GM19043 (cell line): ENCODE measurements at regions not wholly inside any gene's neighbourhood (a gene's known extent, or its start where the extent isn't known, plus 50 kb on each side); places are given as distances from the start of the nearest gene placed in this dataset.

Experiments used
- ATAC-seq: cut with Tn5 transposase; IDR thresholded peaks from one replicate; pipeline ENCODE4 v1.9.1; 2021; ENCODE audit warnings: low read depth; ENCODE audit not compliant: unreplicated experiment

DNA sequence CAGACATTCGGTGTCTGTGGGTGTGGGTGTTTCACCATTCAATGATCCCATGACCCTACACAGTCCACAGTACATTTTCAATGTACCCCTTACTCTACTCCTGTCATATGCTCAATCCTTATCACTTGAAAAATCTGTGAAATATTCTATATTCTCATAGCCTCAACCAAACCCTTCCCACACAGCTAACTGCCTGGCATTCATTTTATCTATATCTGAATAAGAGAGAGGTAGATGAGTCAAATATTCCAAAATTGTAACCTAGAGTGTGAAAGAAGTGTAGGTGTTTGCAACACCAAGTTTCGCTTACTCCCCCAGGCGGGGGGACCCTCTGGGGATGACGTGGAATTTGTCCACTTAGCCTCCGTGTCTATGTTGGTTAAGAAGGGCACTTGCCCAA lies 354.8 kb downstream of the ETS1 start:
- ATAC-seq, result no peak

DNA sequence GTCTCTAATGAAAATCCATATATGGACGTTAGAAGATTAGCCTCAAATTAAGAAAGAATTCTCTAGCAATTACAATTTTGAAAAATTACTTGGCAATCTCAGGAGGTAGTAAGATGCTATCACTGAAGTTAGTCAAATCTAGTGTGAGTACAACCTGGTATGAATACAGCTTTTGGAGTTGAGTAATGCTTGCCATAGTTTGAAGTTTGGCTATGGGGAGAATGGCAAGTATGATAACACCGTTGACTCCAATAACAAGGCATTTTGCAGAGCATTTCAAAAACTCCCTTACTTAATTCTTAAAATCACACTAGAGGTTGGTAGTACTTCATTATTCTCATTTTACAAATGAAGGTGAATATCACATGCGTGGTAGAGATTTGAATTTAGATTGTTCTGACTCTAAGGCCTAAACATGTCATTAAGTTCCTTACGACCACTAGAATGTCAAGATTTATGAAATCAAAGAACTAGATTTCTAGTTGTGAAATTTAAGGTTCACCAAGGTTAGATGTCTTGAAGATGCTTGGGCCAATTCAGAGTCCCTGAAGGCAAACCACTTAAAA lies 355.4 kb downstream of the ETS1 start:
- ATAC-seq, result no peak

DNA sequence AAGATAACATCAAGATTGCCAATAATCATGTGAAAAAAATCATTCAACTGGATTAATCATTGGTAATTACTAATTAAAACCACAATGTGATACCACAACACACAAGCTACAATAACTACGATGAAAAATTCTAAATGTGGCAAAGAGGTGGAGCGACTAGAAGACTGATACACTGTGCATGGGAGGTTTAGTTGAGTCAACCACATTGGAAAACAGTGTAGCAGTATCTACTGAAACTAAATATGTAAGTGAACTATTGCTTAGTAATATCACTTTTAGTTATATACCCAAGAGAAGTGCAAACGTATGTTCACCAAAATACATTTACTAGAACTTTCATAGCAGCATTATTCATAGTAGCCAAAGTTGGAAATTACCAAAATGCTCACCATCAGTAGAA lies 359.9 kb downstream of the ETS1 start:
- no peak for ATAC-seq

DNA sequence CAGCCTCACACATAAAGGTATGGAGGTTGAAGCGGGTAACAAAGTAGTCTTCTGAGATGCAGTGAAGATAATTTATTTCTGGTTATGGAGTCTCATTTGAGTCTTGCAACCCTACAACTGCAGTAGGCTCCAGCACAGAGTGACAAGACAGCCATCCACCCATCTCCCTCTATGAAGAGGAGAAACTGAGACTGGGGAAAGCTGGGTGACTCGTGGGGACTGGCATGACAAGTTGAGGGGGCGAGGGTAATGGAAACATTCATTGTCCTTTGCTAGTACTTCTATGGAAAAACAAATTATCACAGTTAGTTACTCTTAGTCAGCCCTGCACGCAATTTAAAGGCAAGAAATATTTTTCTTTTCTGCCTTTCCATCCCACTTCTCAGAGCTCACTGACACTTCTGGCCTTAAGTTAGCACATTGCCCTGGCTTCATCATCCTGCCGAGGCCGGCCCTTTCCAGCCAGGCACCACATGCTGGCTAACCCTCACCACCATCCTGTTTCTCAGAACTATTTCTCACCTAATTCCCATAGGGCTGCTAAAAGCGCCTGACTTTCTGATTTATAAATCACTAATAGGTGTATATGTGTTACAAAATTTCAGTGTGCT lies 361.1 kb downstream of the ETS1 start:
- no peak for ATAC-seq

DNA sequence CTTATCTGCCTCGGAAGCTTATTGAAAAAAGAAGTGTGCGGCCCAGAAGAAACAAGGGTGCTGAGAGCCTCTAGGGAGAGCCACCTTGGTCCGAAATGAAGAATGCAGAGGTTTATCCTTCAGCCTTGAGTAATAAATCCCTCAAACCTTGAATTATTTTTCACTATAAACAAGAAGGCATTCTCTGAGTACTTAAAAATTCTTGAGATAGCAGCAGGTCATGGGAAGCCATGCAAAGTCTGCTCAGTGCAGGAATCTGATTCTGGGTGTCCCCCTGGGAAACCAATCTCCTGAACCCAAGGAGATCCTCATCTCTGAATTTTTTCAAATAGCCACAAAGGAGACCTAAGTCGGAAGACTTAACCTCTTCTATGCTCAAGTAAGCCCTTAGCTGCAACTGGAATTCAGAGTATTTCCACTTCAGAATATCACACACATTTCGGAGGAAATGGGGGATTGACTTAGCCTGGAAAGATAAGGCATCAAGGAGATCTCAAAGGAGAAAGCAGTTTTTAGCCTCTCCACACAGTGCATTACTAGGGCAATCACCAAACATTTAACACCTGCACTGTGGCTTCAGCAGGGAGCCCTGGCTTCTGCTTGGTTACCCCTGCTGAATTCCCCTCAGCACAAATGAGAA lies 365.0 kb downstream of the ETS1 start:
- no peak for ATAC-seq

DNA sequence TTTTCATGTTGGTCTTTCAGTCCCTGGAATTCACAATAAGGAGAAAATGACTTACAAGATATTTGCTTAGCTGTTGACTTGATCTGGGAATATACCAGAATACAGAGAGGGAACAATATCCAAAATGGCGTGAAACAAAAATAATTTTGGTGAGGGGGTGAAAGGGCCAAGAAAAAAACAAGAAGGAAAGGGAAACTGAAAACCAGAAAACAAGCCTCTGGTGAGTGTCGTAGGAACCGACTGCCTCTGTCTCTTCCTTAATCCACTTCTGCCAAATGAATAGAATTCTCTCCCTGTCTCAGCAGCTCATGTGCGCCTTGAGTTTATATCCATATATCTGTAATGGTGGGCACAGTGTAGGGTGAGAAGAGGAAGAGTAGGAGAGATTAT lies 367.6 kb downstream of the ETS1 start:
- ATAC-seq, result no peak

DNA sequence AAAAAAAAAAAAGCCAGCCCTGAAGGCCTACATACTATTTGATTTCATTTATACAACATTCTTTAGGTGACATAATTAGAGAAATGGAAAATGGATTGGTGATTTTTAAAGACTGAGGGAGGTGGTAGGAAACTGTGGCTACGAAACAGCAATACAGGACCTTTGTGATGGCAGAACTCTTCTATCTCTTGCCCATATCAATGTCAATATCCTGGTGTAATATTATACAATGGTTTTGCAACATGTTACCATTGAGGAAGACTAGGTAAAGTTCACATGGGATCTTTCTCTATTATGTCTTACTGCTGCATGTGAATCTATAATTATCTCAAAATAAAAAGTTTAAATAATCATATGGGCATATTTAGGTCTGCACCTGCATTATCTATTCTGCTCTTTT lies 371.2 kb downstream of the ETS1 start:
- ATAC-seq, result no peak

DNA sequence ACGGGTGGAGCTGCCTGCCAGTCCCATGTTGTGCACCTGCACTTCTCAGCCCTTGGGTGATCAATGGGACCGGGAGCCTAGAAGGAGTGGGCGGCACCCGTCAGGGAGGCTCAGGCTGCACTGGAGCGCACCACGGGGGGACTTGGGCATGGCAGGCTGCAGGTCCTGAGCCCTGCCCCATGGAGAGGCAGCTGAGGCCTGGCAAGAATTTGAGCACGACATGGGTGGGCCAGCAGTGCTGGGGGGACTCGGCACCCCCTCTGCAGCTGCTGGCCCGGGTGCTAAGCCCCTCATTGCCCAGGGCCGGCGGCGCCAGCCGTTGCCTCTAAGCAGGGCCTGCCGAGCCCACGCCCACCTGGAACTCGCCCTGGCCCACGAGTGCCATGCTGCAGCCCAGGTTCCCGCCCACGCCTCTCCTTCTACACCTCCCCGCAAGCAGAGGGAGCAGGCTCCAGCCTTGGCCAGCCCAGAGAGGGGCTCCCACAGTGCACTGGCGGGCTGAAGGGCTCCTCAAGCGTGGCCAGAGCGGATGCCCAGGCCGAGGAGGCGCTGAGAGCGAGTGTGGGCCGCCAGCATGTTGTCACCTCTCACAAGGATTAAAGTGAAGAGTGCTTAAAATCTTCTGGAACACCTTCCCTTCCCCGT lies 372.0 kb downstream of the ETS1 start:
- no peak for ATAC-seq

DNA sequence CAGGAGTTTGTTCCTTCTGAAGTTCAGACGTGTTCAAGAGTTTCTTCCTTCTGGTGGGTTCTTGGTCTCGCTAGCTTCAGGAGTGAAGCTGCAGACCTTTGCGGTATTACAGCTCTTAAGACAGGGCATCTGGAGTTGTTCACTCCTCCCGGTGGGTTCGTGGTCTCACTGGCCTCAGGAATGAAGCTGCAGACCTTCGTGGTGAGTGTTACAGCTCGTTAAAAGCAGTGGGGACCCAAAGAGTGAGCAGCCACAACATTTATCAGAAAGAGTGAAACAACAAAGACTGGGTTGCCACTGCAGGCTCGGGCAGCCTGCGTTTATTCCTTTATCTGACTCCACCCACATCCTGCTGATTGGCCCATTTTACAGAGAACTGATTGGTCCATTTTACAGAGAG lies 373.1 kb downstream of the ETS1 start:
- no peak for ATAC-seq

DNA sequence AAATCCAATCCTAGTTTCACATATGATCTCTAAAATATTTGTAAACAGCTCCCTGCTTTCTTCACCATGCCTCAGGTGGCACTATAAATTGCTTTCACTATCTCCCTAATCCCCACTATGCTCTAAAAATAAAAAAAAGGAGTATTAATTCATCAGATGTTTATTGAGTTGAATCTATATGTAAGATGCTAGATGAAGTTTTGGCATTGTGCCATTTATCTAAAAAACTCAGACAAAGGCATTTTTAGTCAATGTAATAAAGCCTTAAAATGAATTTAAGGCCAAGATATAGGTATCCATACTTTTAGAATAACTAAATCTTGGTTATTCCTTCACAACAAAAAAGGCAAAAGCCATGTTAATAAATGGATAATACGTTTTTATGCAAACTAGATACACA lies 373.9 kb downstream of the ETS1 start:
- ATAC-seq, result no peak

DNA sequence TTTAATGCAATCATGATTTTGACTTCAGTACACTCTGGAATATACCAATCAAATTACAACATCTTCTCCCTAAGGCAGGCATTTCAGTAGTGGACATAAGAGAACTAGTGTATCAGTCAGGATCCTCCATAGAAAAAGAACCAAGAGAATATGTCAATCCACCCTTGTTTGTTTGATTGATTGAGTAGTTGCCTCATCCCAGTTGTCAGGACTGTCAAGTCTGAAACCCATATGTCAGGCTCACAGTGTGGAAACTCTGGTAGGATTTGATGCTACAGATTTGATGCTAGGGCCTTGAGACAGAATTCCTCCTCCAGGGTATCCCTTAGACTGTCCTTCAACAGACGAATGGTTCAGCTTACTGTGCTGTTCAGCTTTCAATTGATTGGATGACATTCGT lies 375.0 kb downstream of the ETS1 start:
- no peak for ATAC-seq

DNA sequence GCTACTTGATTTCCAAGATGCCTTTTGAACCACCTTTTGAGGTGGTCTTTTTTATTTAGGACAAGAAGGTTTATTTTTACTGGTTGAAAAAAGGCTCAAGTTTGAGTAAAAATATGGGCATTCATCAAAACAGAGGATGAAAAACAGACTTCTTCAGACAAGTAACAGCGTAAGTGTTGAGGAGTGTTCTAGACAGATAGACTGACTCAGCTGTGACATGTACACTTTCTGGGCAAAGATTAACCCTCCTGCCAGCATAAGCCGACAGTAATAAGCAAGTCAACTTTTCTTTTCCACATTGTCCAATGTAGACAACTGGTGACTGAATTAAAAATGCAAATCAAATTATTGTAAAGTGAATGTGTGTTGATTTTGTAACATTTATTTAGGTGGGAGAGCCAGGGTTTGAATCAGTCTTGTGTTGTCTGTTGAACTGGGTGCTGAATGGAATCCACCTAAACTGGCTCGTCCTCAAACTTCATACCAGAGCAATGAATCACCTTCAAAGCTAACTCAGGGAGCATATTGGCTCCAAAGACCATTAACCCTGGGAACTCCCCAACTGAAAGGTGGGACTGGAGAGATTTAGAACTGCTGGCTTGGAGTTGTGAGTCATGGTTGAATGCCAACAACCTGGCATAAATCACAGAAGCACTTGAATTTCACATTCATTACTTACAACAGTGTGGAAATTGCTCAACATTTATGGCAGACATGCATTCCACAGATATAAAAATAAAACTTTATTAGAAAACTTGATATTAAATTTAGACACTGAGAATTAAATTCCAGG lies 377.0 kb downstream of the ETS1 start:
- ATAC-seq, result no peak

DNA sequence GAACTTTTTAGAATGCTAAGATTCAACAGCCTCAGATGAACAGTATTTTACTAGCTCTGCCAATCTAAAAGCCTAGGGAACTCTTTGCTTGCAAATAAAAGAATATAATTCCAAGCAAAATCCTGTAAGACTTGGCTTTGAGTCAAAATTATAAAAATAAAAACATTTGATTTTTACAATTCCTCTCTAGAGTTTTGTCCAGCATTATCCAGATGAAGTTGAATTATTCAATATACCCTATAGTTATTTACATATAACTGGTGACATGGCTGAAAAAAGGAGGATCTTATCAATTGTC lies 378.3 kb downstream of the ETS1 start:
- no peak for ATAC-seq

DNA sequence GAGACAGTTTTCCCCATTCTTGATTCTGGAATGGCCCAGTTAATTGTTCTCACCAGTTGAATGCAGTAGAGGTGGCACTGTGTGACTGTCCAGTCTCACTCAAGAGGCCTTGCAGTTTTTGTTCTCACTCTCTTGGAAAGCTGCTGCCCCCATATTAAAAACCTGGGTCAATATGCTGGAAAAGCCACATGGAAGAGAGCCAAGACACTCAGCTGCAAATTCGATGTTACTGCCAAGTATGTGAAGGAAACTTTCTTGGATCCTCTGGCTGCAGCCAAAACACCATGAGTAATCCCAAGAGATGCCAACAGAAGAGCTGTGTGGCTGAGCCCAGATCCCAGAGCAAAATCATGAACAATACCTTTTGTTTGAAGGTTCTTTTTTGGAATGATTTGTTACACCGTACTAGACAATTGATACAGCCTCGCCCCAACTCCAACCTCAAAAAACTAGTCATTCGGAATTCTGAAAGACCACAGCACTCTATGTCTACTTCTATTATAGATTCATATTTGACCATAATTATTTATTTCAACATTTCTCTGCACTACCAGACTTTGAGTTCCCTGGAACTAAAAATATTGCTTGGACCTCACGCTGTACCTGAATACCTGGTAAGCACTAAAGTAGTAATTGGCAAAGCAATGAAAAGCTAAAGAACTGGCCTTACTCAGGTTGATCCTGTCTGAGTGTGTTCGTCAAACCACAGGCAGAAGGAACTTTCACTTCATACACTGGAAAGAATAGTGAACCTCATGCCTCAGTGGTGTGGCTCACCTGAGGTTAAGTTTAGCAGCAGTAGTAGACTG lies 378.8 kb downstream of the ETS1 start:
- ATAC-seq, result no peak

DNA sequence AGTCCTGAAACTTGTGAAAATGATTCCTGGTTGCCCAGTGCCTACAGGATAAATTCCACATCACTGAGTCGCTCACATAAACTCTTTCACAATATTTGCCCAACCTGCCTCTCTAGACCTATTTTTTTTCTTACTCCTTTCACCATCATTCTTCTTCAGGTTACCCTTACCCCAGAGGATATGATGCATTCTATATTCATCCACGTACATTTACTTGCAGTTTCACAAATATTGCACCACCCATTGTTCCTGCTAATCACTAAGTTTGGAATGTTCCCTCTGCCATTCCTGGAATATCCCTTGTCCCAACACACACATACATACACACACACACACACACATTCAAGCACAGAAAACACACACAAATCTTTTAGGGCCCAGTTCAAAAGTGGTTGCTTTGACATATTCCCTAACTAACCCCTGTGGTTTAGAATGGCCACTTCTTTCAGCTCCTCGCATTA lies 379.5 kb downstream of the ETS1 start:
- no peak for ATAC-seq

DNA sequence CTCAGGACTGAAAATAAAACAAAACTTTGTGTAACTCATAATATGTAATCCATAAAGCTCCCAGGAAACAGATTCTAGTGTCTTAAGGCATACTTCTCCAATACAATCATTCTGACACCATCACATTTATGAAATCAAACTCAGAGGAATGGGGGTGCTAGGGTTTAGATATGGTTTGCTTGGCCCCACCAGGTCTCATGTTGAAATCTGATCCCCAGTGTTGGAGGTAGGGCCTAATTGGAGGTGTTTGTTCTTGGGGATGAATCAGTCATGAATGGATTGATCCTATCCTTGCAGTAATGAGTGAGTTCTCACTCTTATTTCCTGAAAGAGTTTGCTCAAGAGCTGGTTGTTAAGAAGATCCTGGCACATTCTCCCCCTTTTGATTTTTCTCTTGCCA lies 380.9 kb downstream of the ETS1 start:
- no peak for ATAC-seq

DNA sequence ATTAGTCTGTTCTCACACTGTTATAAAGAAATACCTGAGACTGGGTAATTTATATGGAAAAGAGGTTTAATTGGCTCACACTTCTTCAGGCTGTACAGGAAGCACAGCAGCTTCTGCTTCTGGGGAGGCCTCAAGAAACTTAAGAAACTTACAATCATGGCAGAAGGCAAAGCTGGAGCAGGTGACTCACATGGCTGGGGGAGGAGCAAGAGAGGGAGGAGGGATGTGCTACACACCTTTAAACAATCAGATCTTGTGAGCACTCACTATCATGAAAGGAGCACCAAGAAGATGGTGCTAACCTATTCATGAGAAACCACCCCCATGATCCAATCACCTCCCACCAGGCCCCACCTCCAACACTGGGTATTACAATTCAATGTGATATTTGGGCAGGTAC lies 381.6 kb downstream of the ETS1 start:
- ATAC-seq, result no peak

DNA sequence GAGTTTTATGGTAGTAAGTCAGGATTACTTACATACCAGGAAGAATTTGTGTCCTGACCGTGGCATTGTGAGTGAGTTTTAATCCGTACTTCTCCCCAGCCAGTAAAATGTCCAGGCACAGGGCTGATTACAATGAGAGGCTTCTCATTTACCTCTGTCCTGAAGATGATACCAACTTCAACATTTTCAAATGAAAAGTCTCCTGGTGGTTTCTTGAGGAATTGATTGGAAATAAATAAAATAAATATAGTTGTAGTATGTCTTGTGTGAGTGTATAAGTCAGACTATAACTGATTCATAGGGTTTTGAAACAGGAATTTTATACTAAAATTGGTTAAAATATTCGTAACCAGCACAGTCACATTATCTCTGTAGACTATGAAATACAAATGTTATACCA lies 382.5 kb downstream of the ETS1 start:
- ATAC-seq, result no peak

DNA sequence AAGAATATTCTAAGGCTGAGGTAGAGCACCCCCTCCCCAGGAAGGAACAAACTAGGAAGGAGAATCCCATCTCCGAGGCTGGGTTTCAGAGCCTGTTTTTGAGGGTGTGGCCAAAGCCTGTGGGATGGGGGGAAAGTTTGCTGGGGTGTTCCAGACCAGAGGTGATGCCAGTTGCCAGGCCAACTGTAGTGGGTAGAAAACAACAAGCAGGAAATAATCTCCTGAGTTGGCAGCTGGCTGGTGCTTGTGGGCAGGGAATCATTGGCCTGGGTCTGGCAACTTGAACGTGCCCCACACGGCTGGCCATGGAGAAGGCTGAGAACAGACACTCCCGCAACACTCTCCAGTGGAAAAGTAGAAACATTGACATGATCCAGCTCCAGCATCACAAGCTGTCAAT lies 385.6 kb downstream of the ETS1 start:
- ATAC-seq, result no peak

DNA sequence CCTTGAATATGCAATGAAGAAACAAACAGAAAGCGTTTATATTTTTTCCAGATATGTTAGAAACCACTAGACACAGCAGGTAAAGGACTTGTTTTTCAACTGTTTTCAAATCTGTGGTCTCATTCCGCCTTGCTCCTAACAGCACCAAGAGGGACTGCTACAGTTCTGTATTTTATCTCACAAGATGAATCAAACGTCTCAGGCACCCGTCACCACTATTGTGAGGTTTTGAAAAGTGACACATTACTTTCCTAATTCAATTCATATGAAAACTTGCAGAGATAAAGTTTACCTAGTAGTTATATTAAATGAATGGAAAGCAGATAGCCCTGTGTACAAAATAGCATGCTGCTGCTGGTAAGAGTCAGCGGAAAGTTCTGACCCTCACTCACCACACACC lies 386.3 kb downstream of the ETS1 start:
- ATAC-seq, result no peak

DNA sequence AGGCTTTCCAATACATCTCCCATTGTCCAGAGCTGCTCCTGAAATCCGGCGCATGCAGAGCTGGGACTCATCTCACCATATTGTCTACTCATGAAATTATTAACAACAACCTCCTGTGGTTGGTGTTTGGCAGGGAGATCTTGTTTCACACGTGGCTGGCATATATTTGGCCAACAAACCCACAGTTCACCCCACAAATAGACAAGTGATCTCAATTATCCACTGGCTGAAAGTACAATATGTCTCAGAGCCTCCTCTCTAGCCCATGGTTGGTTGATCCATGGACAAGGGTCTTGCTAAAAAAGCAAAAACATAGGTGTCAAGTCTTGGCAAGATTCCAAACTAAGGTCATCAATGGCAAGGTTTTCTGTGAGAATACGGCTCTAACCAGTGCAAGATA lies 386.9 kb downstream of the ETS1 start:
- ATAC-seq, result no peak
